Transverse colon (tissue), 4 donors: ENCODE measurements at regions not wholly inside any gene's neighbourhood (a gene's known extent, or its start where the extent isn't known, plus 50 kb on each side); places are given as distances from the start of the nearest gene placed in this dataset.

ENCODE experiments used
- DNase-seq: peaks from one replicate; pipeline ENCODE4 v3.0.0-alpha.2; 2019
- H3K27ac ChIP-seq, 4 donors: fragments of 200-600 bp; sonication (generic); 2 replicates each; pipeline ENCODE4 v1.5.1; 2016 to 2018; ENCODE audit warnings: inconsistent platforms in 4 of 4
- H3K27me3 ChIP-seq: fragments of 200-600 bp; sonication (generic); 2 replicates; pipeline ENCODE4 v1.5.1; 2017; ENCODE audit warnings: inconsistent platforms
- H3K36me3 ChIP-seq, 4 donors: fragments of 200-600 bp; sonication (generic); 2 replicates each; pipeline ENCODE4 v1.5.1; 2017 to 2019; ENCODE audit warnings: inconsistent platforms in 4 of 4
- H3K4me1 ChIP-seq, 4 donors: fragments of 200-600 bp; sonication (generic); 2 replicates each; pipeline ENCODE4 v1.5.1; 2017 to 2020; ENCODE audit warnings: inconsistent platforms in 4 of 4
- H3K4me3 ChIP-seq, 4 donors: fragments of 200-600 bp; sonication (generic); 1 replicate in 1 of 4; 2 replicates in 3 of 4; pipeline versions ENCODE4 v1.5.1 to v1.6.1; 2017 to 2019; ENCODE audit warnings: inconsistent platforms in 4 of 4
- H3K9me3 ChIP-seq, 2 donors: fragments of 200-600 bp; sonication (generic); 2 replicates each; pipeline ENCODE4 v1.5.1; 2017 to 2019; ENCODE audit warnings: inconsistent platforms in 2 of 2
- CTCF ChIP-seq, 5 experiments: fragments of 200-600 bp in 3 of 5; fragments of 450-650 bp in 2 of 5; sonication (generic) in 3 of 5; IDR thresholded peaks; 1 replicate in 2 of 5; 2 replicates in 3 of 5; pipeline ENCODE4 v1.5.1; 2016 to 2017; ENCODE audit warnings: antibody characterized with exemption in 5 of 5, inconsistent platforms in 3 of 5, mild to moderate bottlenecking in 2 of 5, moderate library complexity in 1 of 5
- EP300 ChIP-seq: sonication (generic); formaldehyde crosslinking; IDR thresholded peaks from one replicate; pipeline ENCODE4 v1.6.1; 2017; ENCODE audit warnings: antibody characterized with exemption, low read depth
- POLR2A ChIP-seq: fragments of 450-650 bp; IDR thresholded peaks from one replicate; pipeline ENCODE4 v1.6.1; 2016; ENCODE audit warnings: antibody characterized with exemption, mild to moderate bottlenecking, moderate library complexity
- POLR2AphosphoS5 ChIP-seq, 3 donors: sonication (generic); formaldehyde crosslinking; IDR thresholded peaks; one replicate each; pipeline ENCODE4 v1.6.1; 2016; ENCODE audit warnings: antibody characterized with exemption in 3 of 3
- WGBS, 2 donors: methylation state at CpG; one replicate each; pipeline ENCODE4 v1.1.5; 2018; ENCODE audit warnings: low coverage in 1 of 2; 5-methylcytosine and 5-hydroxymethylcytosine counted together
- in situ Hi-C, 4 donors: fragments of 200-750 bp; cut with MboI; loops; one replicate each; pipeline versions ENCODE4 v1.15.0 to v1.15.1; 2017; ENCODE audit warnings: low sequenced_read_pairs in 3 of 4, low pct_ligation_motif_present in 1 of 4, low pct_unique_long_range_greater_than_20kb in 1 of 4
- intact Hi-C: fragments of 100-400 bp; cut with DNase I; formaldehyde crosslinking; loops from one replicate; pipeline ENCODE4 v1.15.1; 2023; ENCODE audit warnings: low total_unique reads

- 67 to 72% methylated on average over 3 of the region's 3 CpGs for WGBS, 2 donors
Observed at GRCh38 chr3:25872200-25872877, 82.4 kb downstream of the OXSM start.

GRCh38 chr3:25883492-25883891 is 93.6 kb downstream of the OXSM start:
- in situ Hi-C loops (no loop called here), intact Hi-C loops (no loop called here)
- 97 to 100% methylated on average over 1 of the region's 1 CpG for WGBS, 2 donors
- no peak for TF ChIP-seq POLR2A
- TF ChIP-seq POLR2AphosphoS5 (IDR thresholded peaks at IDR 0.05): no peak
- TF ChIP-seq EP300: no peak
- TF ChIP-seq CTCF (IDR thresholded peaks at IDR 0.05): no peak
- Histone ChIP-seq H3K4me3 (no peak overlapping the region), H3K27me3 (no peaks in the 10 kb centered on the region), H3K27ac (no peak overlapping the region), H3K9me3 (no peaks in the 10 kb centered on the region), H3K4me1 (no peaks in the 10 kb centered on the region), H3K36me3 (no peaks in the 10 kb centered on the region)
- no peak for DNase-seq

More at GRCh38 chr3:25872200-25872877, 82.4 kb downstream of the OXSM start:
- TF ChIP-seq EP300: no peak
- TF ChIP-seq CTCF (IDR thresholded peaks at IDR 0.05): no peak
- no peak for TF ChIP-seq POLR2A
- no peak for TF ChIP-seq POLR2AphosphoS5 (IDR thresholded peaks at IDR 0.05)
- no peaks in the 10 kb centered on the region for H3K27me3 ChIP-seq
- no peaks in the 10 kb centered on the region for H3K4me1 ChIP-seq
- no peak overlapping the region for H3K4me3 ChIP-seq
- no peak overlapping the region for H3K27ac ChIP-seq
- intact Hi-C loops (no loop called here), in situ Hi-C loops (loop anchor here in 1 of 4 donors (25.0 kb wide), 1 partner anchor 210 kb away; the partner anchor contains the start of gene TOP2B)
- no peaks in the 10 kb centered on the region for H3K36me3 ChIP-seq
- H3K9me3 ChIP-seq: no peaks in the 10 kb centered on the region
- DNase-seq: no peak

- in situ Hi-C loops (no loop called here), intact Hi-C loops (no loop called here)
- no peak overlapping the region for H3K27ac ChIP-seq
- no peak for TF ChIP-seq CTCF (IDR thresholded peaks at IDR 0.05)
- TF ChIP-seq POLR2A: no peak
- no peak for TF ChIP-seq EP300
- TF ChIP-seq POLR2AphosphoS5 (IDR thresholded peaks at IDR 0.05): no peak
- no peak for DNase-seq
- H3K27me3 ChIP-seq: no peaks in the 10 kb centered on the region
- H3K4me3 ChIP-seq: no peak overlapping the region
- no peaks in the 10 kb centered on the region for H3K9me3 ChIP-seq
- H3K4me1 ChIP-seq: no peaks in the 10 kb centered on the region
- H3K36me3 ChIP-seq: no peaks in the 10 kb centered on the region
- WGBS, 2 donors: 71 to 82% methylated on average over 2 of the region's 2 CpGs
Observed at GRCh38 chr3:25884981-25885380, 95.1 kb downstream of the OXSM start.

- Histone ChIP-seq H3K36me3 (no peaks in the 10 kb centered on the region), H3K4me3 (no peak overlapping the region), H3K27me3 (no peaks in the 10 kb centered on the region), H3K27ac (no peak overlapping the region), H3K9me3 (no peaks in the 10 kb centered on the region), H3K4me1 (no peaks in the 10 kb centered on the region)
- WGBS, 2 donors: 55 to 65% methylated on average over 2 to 5 of the region's 5 CpGs
- no peak for TF ChIP-seq POLR2A
- TF ChIP-seq EP300: no peak
- no peak for TF ChIP-seq CTCF (IDR thresholded peaks at IDR 0.05)
- no peak for TF ChIP-seq POLR2AphosphoS5 (IDR thresholded peaks at IDR 0.05)
- in situ Hi-C loops: no loop called here
- DNase-seq: no peak
- intact Hi-C loops: no loop called here
Observed at GRCh38 chr3:25885544-25885943, 95.7 kb downstream of the OXSM start.
